ENCODE measurements at regions not wholly inside any gene's neighbourhood (a gene's known extent, or its start where the extent isn't known, plus 50 kb on each side); places are given as distances from the start of the nearest gene placed in this dataset.

DNA sequence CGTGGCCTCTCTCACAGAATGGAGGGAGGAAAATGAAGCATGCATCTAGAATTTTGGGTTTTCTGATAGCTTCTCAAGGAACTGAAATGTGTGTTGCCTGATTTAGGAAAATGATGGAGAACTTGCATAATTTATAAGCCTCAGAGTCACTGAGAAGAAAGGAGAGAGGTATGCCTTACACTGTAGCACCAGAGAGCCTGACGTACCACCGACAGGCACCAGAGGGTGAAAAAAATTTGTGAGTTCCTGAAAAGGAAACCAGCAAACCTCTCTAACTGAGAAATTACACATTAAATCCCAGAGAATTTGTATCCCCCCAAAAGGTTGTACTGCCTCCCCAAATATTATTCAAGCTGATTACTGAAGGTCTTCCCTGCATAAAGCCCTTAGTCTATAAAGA, 915.3 kb upstream of the SLITRK6 start:
- ChIA-PET POLR2A (no interaction called here), CTCF (interaction anchor here (1.0 to 1.2 kb wide), 2 partner anchors 11 to 23 kb away, joined by 3 read pairs; no protein-coding TSS in a partner anchor)
- TF ChIP-seq, protein P1, sequence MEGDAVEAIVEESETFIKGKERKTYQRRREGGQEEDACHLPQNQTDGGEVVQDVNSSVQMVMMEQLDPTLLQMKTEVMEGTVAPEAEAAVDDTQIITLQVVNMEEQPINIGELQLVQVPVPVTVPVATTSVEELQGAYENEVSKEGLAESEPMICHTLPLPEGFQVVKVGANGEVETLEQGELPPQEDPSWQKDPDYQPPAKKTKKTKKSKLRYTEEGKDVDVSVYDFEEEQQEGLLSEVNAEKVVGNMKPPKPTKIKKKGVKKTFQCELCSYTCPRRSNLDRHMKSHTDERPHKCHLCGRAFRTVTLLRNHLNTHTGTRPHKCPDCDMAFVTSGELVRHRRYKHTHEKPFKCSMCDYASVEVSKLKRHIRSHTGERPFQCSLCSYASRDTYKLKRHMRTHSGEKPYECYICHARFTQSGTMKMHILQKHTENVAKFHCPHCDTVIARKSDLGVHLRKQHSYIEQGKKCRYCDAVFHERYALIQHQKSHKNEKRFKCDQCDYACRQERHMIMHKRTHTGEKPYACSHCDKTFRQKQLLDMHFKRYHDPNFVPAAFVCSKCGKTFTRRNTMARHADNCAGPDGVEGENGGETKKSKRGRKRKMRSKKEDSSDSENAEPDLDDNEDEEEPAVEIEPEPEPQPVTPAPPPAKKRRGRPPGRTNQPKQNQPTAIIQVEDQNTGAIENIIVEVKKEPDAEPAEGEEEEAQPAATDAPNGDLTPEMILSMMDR (IDR thresholded peaks at IDR 0.05; ENCODE audit: control extremely low read depth, extremely low read depth, low read depth, missing control alignments): no peak
- DNase-seq (ENCODE audit: extremely low spot score): no peak

DNA sequence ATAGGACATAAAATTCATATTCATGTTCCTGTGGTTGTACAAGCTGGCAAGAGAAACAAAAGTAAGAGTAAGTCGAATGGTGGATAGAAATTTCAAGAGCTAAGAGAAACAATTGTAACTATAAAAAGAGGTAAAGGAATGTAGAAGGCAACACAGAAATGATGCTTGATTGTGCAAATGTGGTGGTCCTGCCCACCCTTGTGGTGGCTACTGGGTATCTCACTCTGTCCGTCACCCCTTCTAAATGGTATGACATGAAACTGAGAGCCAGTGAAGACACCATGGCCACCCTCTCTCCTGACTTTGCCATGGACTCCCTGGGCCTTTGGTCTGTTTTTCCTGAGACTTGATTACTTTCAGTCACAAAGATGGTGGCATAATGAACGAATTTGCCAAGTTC, 925.9 kb upstream of the SLITRK6 start:
- POLR2A ChIA-PET: no interaction called here
- CTCF ChIA-PET: interaction anchor here (1.3 kb wide), 1 partner anchor 11 kb away, joined by 3 read pairs; no protein-coding TSS in a partner anchor
- DNase-seq (ENCODE audit: extremely low spot score): no peak
- TF ChIP-seq, protein P1 (IDR thresholded peaks at IDR 0.05; ENCODE audit: control extremely low read depth, extremely low read depth, low read depth, missing control alignments): no peak

DNA sequence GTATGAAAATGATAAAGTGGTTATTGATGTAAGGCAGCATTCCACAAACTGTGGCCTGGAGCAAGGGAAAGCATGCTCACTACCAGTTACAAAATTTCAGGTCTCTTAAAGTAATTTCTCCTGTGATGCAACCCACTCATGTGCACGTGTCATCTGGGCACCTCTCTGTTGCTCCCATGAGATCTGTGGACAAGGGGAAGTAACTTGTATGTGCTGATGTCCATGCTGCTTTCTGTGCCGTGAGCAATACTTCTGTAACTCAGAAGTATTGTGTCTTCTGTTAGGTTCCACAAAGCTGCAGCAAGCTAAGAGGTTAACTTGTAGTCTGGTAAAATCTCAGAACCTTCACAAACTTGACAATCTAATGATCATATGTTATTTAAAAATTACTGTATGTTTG, 930.0 kb upstream of the SLITRK6 start:
- ChIA-PET CTCF (no interaction called here), POLR2A (no interaction called here)
- TF ChIP-seq, protein P1 (IDR thresholded peaks at IDR 0.05; ENCODE audit: control extremely low read depth, extremely low read depth, low read depth, missing control alignments): no peak
- DNase-seq (ENCODE audit: extremely low spot score): no peak

DNA sequence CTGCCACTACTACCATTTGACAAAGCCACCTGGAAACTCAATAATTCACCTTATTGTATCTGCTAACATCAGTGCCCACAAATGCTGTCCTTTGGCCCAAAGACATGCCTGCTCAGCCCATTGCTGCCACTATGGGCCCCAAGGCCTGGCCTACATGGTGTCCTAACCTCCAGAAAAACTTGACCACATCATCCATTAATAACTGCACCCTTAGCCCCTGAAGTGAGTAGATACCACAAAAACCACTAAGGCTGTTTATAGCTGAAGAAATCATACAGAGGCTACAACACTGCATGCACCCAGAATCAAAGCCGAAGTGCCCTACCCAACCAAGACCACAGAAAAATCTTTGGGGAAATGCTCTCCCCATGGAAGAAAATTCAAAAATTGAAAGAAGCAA, 932.8 kb upstream of the SLITRK6 start:
- TF ChIP-seq, protein P1 (IDR thresholded peaks at IDR 0.05; ENCODE audit: control extremely low read depth, extremely low read depth, low read depth, missing control alignments): no peak
- ChIA-PET POLR2A (no interaction called here), CTCF (no interaction called here)
- DNase-seq (ENCODE audit: extremely low spot score): no peak

DNA sequence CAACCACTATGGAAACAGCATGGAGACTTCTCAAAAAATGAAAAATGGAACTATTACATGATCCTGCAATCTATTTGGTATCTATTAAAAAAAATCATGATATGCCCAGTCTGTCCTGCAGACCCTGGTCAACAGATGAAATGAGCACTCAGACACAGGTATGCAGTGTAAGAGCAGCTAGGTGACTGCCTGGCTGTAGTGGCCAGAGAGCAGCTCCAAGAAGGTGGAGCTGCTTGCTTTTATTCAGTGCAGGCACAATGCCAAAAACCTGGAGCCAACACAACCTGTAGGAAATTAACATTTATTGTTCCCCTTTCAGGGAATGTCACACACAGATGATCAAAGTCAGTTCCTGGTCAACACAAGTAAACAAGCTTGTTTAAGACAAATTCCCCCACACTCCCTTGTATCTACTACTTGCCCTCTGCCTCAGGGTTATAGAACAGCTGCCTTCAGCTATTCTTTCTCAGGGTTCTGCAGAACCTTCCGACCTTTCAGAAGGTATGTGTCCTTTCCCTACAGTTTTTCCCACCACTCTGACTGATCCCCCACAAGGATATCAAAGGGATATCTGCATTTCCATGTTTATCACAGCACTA, 933.7 kb upstream of the SLITRK5 start:
- DNase-seq (ENCODE audit: extremely low spot score): no peak
- ChIA-PET CTCF (interaction anchor here (1.2 kb wide), 1 partner anchor 15 kb away, joined by 3 read pairs; no protein-coding TSS in a partner anchor), POLR2A (no interaction called here)
- TF ChIP-seq, protein P1 (IDR thresholded peaks at IDR 0.05; ENCODE audit: control extremely low read depth, extremely low read depth, low read depth, missing control alignments): no peak

DNA sequence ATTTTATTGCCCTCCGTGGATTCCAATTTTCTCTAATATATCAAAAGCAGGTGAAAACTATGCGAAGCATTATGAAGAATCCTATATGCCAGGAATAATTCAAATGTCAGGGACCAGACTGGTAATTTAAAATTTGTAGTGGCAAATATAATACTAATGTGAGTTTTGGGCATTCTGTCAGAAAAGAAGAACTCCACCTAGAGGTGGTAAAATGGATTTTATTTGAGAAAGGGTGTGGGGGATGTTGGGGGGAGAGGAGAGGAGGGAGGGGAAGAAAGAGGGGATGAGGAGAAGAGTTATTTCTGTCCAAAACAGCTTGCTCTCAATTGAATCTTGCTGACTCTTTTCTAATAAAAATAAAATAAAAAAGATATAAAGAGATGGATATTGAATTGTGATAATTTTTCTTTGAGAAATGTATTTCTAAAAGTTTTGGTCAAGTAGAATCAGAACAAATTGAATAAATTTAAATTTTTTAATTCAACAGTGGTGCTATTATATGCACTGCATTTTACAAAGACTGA, 929.3 kb upstream of the SLITRK5 start:
- no peak for DNase-seq (ENCODE audit: extremely low spot score)
- CTCF ChIA-PET: no interaction called here
- POLR2A ChIA-PET: no interaction called here
- TF ChIP-seq, protein P1 (IDR thresholded peaks at IDR 0.05; ENCODE audit: control extremely low read depth, extremely low read depth, low read depth, missing control alignments): no peak
